CD4-positive, alpha-beta T cell treated with Interleukin-10 for 1 hour (primary cell): ENCODE measurements at regions not wholly inside any gene's neighbourhood (a gene's known extent, or its start where the extent isn't known, plus 50 kb on each side); places are given as distances from the start of the nearest gene placed in this dataset.
"Not testable (repeated sequence)": the region's sequence is repeated elsewhere in the genome, so short reads cannot be mapped to it uniquely, and the experiment has no call there.

Experiments
- DNase-seq: peaks from one replicate; pipeline ENCODE4 v3.0.0-alpha.2; 2020

- DNase-seq: no peak
These were observed 264.5 kb downstream of the SDHAF3 start for GRCh38 chr7:97381815-97382554.

GRCh38 chr7:97390052-97390451 is 272.6 kb downstream of the SDHAF3 start:
- DNase-seq: no peak

GRCh38 chr7:97390915-97391593 is 273.6 kb downstream of the SDHAF3 start:
- no peak for DNase-seq

- no peak for DNase-seq
These were observed 283.9 kb downstream of the SDHAF3 start for GRCh38 chr7:97401398-97401797.

DNA sequence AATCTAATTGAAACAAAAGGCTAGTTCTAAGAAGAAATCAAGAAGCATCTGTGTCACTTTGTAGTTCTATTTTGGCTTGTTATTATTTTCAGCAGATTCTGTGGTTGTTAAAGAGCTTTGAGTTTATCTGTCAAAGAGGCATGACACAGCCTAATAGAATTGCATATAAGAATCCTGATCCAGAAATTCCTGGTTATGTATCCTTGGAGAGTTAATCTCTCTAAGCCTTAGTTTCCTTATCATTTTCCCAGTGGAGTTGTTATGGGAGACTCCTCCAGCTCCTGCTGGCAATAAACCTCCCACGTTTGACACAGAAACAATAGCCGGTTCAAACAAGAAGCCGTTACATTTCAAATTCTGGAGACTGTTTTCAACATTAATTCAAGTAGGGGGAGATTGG is 288.3 kb downstream of the SDHAF3 start:
- no peak for DNase-seq

- no peak for DNase-seq
These were observed 289.6 kb downstream of the SDHAF3 start for GRCh38 chr7:97407106-97407505.

DNA sequence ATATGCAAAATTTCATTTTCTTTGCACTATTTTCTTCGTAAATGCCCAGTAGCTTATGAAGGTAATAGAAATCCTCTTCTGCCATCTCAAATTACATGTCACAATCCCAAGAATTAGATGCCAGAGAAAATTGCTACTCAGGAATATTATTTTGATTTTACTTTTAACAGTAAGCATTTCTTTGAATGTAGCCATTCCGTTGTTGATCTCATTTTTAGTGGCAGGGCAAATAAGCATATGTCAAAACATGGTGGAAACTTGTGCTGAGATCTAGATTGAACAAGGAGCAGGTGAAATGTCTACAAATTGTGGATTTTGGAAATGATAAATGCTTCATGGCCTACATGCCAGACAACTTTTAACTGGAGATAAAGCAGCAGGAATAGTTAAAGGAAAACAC is 291.8 kb downstream of the SDHAF3 start:
- no peak for DNase-seq

- no peak for DNase-seq
These were observed 300.8 kb downstream of the SDHAF3 start for GRCh38 chr7:97418312-97418711.

DNA sequence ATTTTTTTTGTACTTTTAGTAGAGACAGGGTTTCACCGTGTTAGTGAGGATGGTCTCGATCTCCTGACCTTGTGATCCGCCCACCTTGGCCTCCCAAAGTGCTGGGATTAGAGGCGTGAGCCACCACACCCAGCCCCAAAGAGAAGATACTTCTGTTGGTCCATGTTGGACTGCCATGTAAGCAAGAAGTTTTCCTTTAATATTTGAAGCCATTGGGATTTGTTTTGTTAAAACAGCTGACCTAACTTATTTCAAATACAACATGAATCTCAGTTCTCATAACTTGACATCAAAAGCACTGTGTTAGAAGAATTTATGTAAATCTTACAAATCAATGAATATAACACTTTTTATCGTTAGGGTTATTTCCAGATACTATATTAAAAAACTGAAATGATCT is 302.4 kb downstream of the SDHAF3 start:
- no peak for DNase-seq

DNA sequence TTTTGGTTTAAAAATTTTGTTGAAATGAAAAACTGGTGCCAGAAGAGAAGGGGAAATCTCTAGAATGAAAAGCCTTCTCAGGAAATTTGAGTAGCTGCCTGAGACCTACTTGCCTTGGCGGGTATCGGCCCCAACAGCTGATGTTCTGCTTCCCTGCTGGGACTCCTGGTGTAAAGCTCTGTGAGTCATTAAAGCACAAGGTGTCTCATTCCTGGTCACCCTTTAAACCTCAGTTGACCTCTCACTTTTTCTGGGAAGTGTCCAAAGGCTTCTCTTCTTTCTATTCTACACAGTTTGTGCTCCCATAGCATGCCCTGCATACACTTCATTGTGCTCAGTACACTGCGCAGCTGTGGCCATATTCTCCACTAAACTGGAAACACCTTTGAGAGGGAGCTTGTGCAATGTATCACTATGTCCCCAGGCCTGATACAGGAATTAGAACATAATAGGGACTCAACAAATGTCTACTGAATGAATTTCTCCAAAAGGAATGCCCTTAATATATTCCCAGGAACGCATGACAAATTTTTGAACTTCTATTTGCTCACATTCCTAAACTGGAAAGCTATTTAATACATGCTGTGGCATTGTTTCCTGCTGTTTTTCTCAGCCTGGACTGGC is 303.9 kb downstream of the SDHAF3 start:
- no peak for DNase-seq

DNA sequence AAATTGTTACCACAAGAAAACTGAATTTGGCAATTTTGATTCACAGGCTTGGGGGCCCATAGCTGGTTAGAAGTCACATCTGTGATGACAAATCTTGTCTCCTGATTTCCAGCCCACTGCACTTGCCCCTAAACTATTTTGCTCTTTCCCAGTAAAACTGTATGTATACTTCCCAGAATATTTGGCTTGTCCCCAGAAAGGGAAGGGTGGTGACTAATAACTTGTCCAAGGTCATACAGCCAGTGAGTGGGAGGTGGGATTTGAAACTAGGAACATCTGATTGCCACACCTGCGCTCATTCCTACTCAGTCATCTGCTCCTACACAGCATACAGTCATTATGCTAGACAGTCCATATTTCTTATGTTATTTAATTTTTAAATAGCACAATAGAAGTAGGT is 304.5 kb downstream of the SDHAF3 start:
- DNase-seq: no peak

GRCh38 chr7:97430006-97430405 is 301.9 kb upstream of the TAC1 start:
- no peak for DNase-seq

DNA sequence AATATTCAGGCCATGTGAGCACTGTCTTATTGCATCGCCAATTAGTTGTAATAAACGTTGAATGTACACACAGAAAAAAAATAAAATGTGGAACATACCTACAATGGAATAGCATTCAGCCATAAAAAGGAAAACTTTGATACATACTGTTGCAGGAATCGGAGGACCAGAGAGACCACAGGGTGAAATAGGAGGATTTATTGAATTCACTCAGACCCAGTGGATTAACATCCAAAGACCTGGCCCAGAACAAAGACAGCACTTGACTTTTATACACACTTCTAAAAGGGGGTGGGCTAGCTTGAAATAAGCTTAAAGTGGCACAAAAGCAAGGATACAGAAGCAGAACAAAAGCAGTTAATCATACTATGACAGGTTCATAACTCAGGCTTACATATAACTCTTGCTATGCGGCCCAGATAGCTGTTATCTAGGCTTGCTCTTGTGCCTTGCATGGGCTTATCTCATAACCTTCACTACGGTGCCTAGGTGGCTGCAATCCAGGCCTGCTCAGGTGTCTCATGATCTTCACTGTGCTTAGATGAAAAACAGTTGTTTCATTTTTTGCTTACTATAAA is 292.2 kb upstream of the TAC1 start:
- no peak for DNase-seq

DNA sequence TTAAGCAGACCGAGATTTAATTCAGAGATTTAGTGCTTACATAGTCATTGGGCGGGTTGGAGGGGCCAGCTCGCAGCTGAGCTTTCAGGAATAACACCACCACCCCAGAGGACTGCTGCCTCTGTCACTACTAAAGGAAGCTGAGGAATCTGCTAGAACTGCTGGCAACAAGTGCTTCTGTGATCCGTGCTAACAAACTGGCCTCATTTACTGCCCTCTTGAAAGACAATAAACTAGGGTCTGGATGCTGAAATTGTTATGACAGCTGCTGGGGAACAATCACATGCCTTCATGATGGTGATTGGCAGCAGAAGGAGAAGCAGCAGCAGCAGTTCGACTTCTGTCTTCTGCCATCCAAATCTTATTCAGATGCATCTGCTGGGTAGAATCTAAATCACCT is 285.5 kb upstream of the TAC1 start:
- DNase-seq: no peak

- not testable (repeated sequence) for DNase-seq
These were observed 282.4 kb upstream of the TAC1 start for GRCh38 chr7:97449448-97449847.

DNA sequence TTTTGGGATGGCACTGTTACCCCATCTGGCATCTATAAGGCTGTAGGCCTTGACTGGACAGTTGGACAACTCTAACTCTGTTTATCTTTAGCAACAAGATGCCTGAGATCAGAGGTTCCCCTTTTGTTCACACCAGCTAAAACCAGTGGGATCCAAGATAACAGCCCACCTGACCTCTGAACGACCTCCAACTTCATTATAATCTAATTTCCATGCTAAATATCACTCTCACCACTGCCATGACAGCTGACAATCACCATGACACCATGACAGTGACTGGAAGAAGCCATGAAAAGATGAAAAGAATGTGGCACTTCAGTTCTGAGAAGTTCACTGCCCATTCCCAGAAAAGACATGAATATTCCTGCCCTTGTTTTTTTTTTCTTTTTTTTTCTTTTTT is 281.4 kb upstream of the TAC1 start:
- DNase-seq: no peak

- DNase-seq: no peak
These were observed 277.2 kb upstream of the TAC1 start for GRCh38 chr7:97454636-97455035.

DNA sequence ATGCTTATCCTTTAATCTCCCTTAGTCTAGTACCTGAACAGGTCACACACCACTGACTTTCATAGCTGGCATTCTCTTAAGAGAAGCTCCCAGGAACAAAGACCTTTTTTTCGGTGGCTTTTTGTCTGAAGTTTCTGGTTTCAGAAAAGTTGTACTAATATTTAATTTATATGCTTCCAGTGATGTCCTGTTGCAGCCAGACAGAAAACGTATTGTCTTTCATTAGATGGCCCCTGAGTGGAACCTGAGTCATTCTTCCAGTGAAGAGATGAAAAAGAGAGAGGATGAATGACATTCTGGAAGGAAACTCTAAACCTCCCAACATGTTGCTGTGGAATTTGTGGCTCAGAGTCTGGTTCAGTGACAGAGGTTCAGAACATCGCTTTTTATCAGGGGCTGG is 274.8 kb upstream of the TAC1 start:
- no peak for DNase-seq

GRCh38 chr7:97460433-97460832 is 271.5 kb upstream of the TAC1 start:
- DNase-seq: no peak

GRCh38 chr7:97461596-97461995 is 270.3 kb upstream of the TAC1 start:
- DNase-seq: no peak

GRCh38 chr7:97466071-97466470 is 265.8 kb upstream of the TAC1 start:
- DNase-seq: no peak

DNA sequence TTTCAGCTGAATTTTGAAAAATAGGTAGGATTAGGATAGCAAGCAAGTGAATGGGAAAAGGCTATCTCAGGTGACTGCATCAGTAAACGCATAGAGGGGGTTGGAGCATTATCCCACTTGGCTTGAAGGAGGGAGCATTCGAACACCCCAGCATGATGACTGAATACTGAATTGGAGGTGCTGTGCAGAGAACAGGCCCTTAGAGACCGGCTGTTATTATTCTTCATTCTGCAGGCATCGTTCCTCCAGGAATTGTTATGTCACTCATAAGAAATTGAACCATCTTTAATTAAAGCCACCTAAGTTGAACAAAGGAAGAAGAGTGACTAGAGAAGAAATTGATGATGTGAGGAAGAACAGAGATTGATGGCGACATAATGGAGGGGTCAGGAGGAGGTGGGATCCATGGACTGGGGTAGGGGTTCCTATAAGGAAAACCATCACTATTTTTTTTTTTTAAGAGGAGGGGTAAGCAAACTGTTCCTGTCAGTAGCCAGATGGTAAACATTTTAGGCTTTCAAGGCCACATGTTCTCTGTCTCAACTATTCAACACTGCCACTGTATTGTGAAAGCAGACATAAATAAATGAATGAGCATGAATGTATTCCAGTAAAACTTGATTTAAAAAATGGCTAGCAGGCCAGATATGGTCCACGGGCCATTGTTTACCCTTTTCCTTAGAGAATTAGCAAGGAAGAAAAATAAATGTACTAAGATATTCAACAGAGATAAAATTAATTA is 264.7 kb upstream of the TAC1 start:
- DNase-seq: no peak

- no peak for DNase-seq
These were observed 263.4 kb upstream of the TAC1 start for GRCh38 chr7:97468493-97468892.
